ENCODE measurements at regions not wholly inside any gene's neighbourhood (a gene's known extent, or its start where the extent isn't known, plus 50 kb on each side); places are given as distances from the start of the nearest gene placed in this dataset.

GRCh38 chr2:234289834-234290590 lies 206.9 kb downstream of the ARL4C start:
- DNase-seq (ENCODE audit: low read depth, low spot score): no peak
- H3K9ac ChIP-seq (ENCODE audit: insufficient read length): no peak overlapping the region

GRCh38 chr2:234288974-234289455 lies 207.9 kb downstream of the ARL4C start:
- Histone ChIP-seq H3K9ac (ENCODE audit: insufficient read length) (no peak overlapping the region), H3K4me3 (no peak overlapping the region), H3K36me3 (ENCODE audit: insufficient read depth, low read length) (no peaks in the 10 kb centered on the region), H3K27ac (no peak overlapping the region), H3K9me3 (ENCODE audit: low read depth, low read length) (no peaks in the 10 kb centered on the region)
- TF ChIP-seq EZH2 (IDR thresholded peaks at IDR 0.05): no peak
- TF ChIP-seq POLR2AphosphoS5 (IDR thresholded peaks at IDR 0.05; ENCODE audit: borderline replicate concordance, low read depth, low read length): no peak
- no peak for TF ChIP-seq FOXP2 (optimal IDR thresholded peaks at IDR 0.05; ENCODE audit: control extremely low read depth, extremely low read length, insufficient read depth)
- no peak for DNase-seq (ENCODE audit: low read depth, low spot score)

More at GRCh38 chr2:234289834-234290590, 206.9 kb downstream of the ARL4C start:
- no peak overlapping the region for H3K4me3 ChIP-seq
- no peak overlapping the region for H3K27ac ChIP-seq
- TF ChIP-seq FOXP2 (optimal IDR thresholded peaks at IDR 0.05; ENCODE audit: control extremely low read depth, extremely low read length, insufficient read depth): no peak
- TF ChIP-seq EZH2 (IDR thresholded peaks at IDR 0.05): no peak
- no peak for TF ChIP-seq POLR2AphosphoS5 (IDR thresholded peaks at IDR 0.05; ENCODE audit: borderline replicate concordance, low read depth, low read length)
- H3K36me3 ChIP-seq (ENCODE audit: insufficient read depth, low read length): no peaks in the 10 kb centered on the region
- H3K9me3 ChIP-seq (ENCODE audit: low read depth, low read length): no peaks in the 10 kb centered on the region

- Histone ChIP-seq H3K9me3 (ENCODE audit: low read depth, low read length) (no peaks in the 10 kb centered on the region), H3K9ac (ENCODE audit: insufficient read length) (no peak overlapping the region), H3K36me3 (ENCODE audit: insufficient read depth, low read length) (no peaks in the 10 kb centered on the region), H3K27ac (no peak overlapping the region), H3K4me3 (no peak overlapping the region)
- TF ChIP-seq POLR2AphosphoS5 (IDR thresholded peaks at IDR 0.05; ENCODE audit: borderline replicate concordance, low read depth, low read length): no peak
- no peak for TF ChIP-seq FOXP2 (optimal IDR thresholded peaks at IDR 0.05; ENCODE audit: control extremely low read depth, extremely low read length, insufficient read depth)
- no peak for DNase-seq (ENCODE audit: low read depth, low spot score)
These were observed 209.2 kb downstream of the ARL4C start for GRCh38 chr2:234287650-234288049.

- H3K27ac ChIP-seq: no peak overlapping the region
- H3K9me3 ChIP-seq (ENCODE audit: low read depth, low read length): no peaks in the 10 kb centered on the region
- TF ChIP-seq EZH2 (IDR thresholded peaks at IDR 0.05) (no peak), FOXP2 (optimal IDR thresholded peaks at IDR 0.05; ENCODE audit: control extremely low read depth, extremely low read length, insufficient read depth) (no peak), POLR2AphosphoS5 (IDR thresholded peaks at IDR 0.05; ENCODE audit: borderline replicate concordance, low read depth, low read length) (no peak)
These were observed 209.9 kb downstream of the ARL4C start for GRCh38 chr2:234286956-234287355.

GRCh38 chr2:234286118-234286598 lies 210.7 kb downstream of the ARL4C start:
- H3K36me3 ChIP-seq (ENCODE audit: insufficient read depth, low read length): no peaks in the 10 kb centered on the region
- TF ChIP-seq EZH2 (IDR thresholded peaks at IDR 0.05) (no peak), FOXP2 (optimal IDR thresholded peaks at IDR 0.05; ENCODE audit: control extremely low read depth, extremely low read length, insufficient read depth) (no peak), POLR2AphosphoS5 (IDR thresholded peaks at IDR 0.05; ENCODE audit: borderline replicate concordance, low read depth, low read length) (no peak)
- H3K4me3 ChIP-seq: no peak overlapping the region
- no peak for DNase-seq (ENCODE audit: low read depth, low spot score)
- H3K9ac ChIP-seq (ENCODE audit: insufficient read length): no peak overlapping the region
- H3K27ac ChIP-seq: no peak overlapping the region
- H3K9me3 ChIP-seq (ENCODE audit: low read depth, low read length): no peaks in the 10 kb centered on the region

More at GRCh38 chr2:234286956-234287355, 209.9 kb downstream of the ARL4C start:
- no peak for DNase-seq (ENCODE audit: low read depth, low spot score)
- Histone ChIP-seq H3K9ac (ENCODE audit: insufficient read length) (no peak overlapping the region), H3K4me3 (no peak overlapping the region), H3K36me3 (ENCODE audit: insufficient read depth, low read length) (no peaks in the 10 kb centered on the region)

- Histone ChIP-seq H3K9me3 (ENCODE audit: low read depth, low read length) (no peaks in the 10 kb centered on the region), H3K4me3 (no peak overlapping the region), H3K36me3 (ENCODE audit: insufficient read depth, low read length) (no peaks in the 10 kb centered on the region), H3K27ac (no peak overlapping the region), H3K9ac (ENCODE audit: insufficient read length) (no peak overlapping the region)
- no peak for DNase-seq (ENCODE audit: low read depth, low spot score)
- no peak for TF ChIP-seq FOXP2 (optimal IDR thresholded peaks at IDR 0.05; ENCODE audit: control extremely low read depth, extremely low read length, insufficient read depth)
- TF ChIP-seq EZH2 (IDR thresholded peaks at IDR 0.05): no peak
- TF ChIP-seq POLR2AphosphoS5 (IDR thresholded peaks at IDR 0.05; ENCODE audit: borderline replicate concordance, low read depth, low read length): no peak
These were observed 211.3 kb downstream of the ARL4C start for GRCh38 chr2:234285541-234285940.

- no peak for TF ChIP-seq EZH2 (IDR thresholded peaks at IDR 0.05)
- TF ChIP-seq FOXP2 (optimal IDR thresholded peaks at IDR 0.05; ENCODE audit: control extremely low read depth, extremely low read length, insufficient read depth): no peak
- no peak for TF ChIP-seq POLR2AphosphoS5 (IDR thresholded peaks at IDR 0.05; ENCODE audit: borderline replicate concordance, low read depth, low read length)
- Histone ChIP-seq H3K27ac (no peak overlapping the region), H3K4me3 (no peak overlapping the region), H3K9ac (ENCODE audit: insufficient read length) (no peak overlapping the region), H3K36me3 (ENCODE audit: insufficient read depth, low read length) (no peaks in the 10 kb centered on the region), H3K9me3 (ENCODE audit: low read depth, low read length) (no peaks in the 10 kb centered on the region)
- no peak for DNase-seq (ENCODE audit: low read depth, low spot score)
These were observed 217.2 kb downstream of the ARL4C start for GRCh38 chr2:234279637-234280036.

GRCh38 chr2:234278556-234279255 lies 218.2 kb downstream of the ARL4C start:
- H3K36me3 ChIP-seq (ENCODE audit: insufficient read depth, low read length): no peaks in the 10 kb centered on the region
- H3K9me3 ChIP-seq (ENCODE audit: low read depth, low read length): no peaks in the 10 kb centered on the region
- TF ChIP-seq EZH2 (IDR thresholded peaks at IDR 0.05): no peak
- no peak for TF ChIP-seq FOXP2 (optimal IDR thresholded peaks at IDR 0.05; ENCODE audit: control extremely low read depth, extremely low read length, insufficient read depth)
- no peak for TF ChIP-seq POLR2AphosphoS5 (IDR thresholded peaks at IDR 0.05; ENCODE audit: borderline replicate concordance, low read depth, low read length)
- DNase-seq (ENCODE audit: low read depth, low spot score): no peak
- H3K27ac ChIP-seq: no peak overlapping the region
- no peak overlapping the region for H3K4me3 ChIP-seq
- no peak overlapping the region for H3K9ac ChIP-seq (ENCODE audit: insufficient read length)
